ENCODE measurements at regions not wholly inside any gene's neighbourhood (a gene's known extent, or its start where the extent isn't known, plus 50 kb on each side); places are given as distances from the start of the nearest gene placed in this dataset.

DNA sequence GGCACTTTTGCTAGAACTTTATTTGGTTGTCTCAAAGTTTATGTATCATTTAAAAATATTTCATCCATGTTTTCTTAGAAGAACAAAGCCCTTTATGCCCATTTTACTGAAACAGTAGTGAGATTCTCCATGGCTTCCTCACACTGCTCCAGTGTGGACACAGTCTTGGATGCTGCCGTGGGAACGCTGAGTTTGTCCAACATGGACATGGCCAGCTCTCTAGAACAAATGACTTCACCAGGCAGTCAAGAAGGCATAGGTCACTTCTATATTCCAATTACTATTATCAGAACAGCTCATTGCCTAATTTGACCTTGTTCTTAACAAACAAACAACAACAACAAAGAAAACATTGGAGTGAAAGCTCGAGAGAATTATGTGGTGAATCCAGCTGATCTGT is 414.1 kb upstream of the ID2 start:
- no peak for DNase-seq (ENCODE audit: low read depth in 1 of 2, low spot score in 1 of 2)
- in situ Hi-C loops (cut with HindIII; ENCODE audit: low pct_unique_long_range_greater_than_20kb, low sequenced_read_pairs), result no loop called here
- TF ChIP-seq JUND (IDR thresholded peaks at IDR 0.05; ENCODE audit: low read depth), result no peak

DNA sequence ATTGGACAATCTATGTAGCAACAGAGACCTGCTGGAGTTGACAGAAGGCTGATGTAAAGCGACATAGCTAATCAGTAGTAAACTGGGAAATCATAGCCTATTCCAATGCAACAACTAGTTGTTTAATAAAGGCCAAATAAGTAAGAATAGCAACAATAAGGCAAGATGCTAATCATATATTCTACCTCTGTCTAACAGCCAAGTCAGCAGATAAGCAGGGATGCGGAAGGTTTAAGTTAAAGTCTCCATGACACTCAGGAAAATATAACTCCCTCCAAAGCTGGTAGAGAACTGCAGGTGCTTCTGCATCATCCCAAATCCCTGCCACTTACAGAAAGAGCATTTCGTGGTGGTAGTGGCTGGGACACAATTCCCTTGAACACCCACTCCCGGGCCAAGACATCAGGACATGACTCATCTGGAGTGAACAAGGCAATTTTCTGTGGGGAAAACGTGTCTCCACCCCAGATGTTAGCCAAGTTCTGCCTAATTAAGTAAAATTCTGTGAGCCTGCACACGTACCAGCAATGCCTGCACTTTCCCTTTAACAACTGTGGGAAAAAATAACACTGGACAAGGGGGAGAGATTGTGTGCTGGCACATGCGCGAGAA is 413.6 kb upstream of the ID2 start:
- no peak for TF ChIP-seq JUND (IDR thresholded peaks at IDR 0.05; ENCODE audit: low read depth)
- in situ Hi-C loops (cut with HindIII; ENCODE audit: low pct_unique_long_range_greater_than_20kb, low sequenced_read_pairs), result no loop called here
- no peak for DNase-seq (ENCODE audit: low read depth in 1 of 2, low spot score in 1 of 2)

DNA sequence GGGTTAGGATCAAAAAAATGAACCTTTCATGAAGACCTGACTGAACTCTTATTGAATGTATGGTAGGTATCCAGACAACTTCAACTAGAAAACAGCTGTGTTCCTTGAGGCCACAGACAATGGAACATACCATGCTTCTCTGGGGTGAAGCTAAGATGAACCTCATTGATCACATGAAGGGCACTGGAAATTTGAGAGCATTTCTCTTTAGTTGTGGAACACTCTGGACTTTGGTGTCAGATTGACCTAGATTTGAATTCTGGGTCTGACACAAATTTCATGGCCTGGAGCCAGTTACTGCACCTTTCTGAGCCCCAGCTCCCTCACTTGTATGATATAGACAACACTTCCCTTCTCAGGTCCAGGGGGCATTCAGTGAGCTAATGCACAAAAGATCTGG is 411.2 kb upstream of the ID2 start:
- TF ChIP-seq JUND (IDR thresholded peaks at IDR 0.05; ENCODE audit: low read depth), result no peak
- in situ Hi-C loops (cut with HindIII; ENCODE audit: low pct_unique_long_range_greater_than_20kb, low sequenced_read_pairs), result no loop called here
- DNase-seq (ENCODE audit: low read depth in 1 of 2, low spot score in 1 of 2), result no peak

DNA sequence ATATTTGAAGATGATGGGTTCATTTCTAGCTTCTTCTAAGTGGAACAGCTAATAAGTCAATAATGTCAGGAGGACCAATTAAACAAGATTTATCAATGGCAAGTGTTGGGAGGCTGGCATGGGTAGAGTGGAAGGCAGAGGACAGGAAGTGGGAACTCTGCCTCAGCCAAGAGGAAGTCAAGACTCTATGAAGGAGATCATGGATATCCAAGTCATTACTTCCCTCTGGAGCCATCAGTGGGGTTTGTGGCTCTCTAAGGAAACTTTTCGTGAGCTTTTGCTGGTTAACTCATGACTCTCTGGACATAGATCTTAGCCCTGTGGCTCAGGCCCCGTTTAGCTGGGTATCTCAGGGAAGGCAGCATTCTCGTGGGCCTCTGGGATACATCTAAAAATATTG is 410.4 kb upstream of the ID2 start:
- in situ Hi-C loops (cut with HindIII; ENCODE audit: low pct_unique_long_range_greater_than_20kb, low sequenced_read_pairs), result no loop called here
- DNase-seq (ENCODE audit: low read depth in 1 of 2, low spot score in 1 of 2), result no peak
- no peak for TF ChIP-seq JUND (IDR thresholded peaks at IDR 0.05; ENCODE audit: low read depth)

DNA sequence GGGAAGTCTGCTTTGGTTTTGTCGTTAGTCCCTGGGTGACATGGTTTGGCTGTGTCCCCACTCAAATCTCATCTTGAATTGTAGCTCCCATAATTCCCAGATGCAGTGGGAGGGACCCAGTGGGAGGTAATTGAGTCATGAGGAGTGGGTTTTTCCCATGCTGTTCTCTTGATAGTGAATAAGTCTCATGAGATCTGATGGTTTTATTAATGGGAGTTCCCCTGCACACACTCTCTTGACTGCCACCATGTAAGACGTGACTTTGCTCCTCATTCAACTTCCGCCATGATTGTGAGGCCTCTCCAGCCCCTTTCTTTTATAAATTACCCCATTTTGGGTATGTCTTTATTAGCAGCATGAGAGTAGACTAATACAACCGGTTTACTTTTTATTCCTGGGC is 405.8 kb upstream of the ID2 start:
- DNase-seq (ENCODE audit: low read depth in 1 of 2, low spot score in 1 of 2), result no peak
- in situ Hi-C loops (cut with HindIII; ENCODE audit: low pct_unique_long_range_greater_than_20kb, low sequenced_read_pairs), result no loop called here
- no peak for TF ChIP-seq JUND (IDR thresholded peaks at IDR 0.05; ENCODE audit: low read depth)

DNA sequence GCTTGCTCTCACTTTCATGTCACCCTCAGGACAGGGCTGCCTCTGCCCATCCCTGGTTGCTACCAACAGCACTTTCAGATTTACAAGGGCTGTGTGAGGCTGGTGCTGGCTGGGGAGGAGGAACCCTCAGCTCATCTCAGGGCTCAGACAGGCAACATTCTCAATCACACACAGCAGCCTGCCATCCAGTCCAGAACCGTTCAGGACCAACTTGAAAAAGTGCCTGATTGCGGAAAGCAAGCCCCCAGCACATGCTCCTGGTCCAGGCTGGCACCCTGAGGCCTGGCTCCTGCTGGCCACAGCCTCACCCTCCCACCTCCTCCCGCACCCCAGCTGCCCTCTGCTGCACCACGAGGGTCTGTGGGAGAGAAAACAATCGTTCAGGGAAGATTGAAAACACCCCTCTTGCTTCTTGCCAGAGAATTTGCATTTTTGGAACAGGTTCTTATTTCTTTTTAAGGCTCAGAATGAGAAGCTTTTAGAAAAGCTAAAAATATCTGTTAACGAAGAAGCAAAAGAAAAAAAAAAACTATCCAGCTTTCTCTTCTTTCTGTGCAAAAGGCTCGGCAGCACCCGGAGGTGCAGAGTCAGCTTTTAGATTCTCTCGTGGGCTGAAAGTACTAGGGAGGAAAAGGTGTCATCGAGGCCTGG is 403.8 kb upstream of the ID2 start:
- DNase-seq (ENCODE audit: low read depth in 1 of 2, low spot score in 1 of 2), result no peak
- TF ChIP-seq JUND (IDR thresholded peaks at IDR 0.05; ENCODE audit: low read depth), result no peak
- in situ Hi-C loops (cut with HindIII; ENCODE audit: low pct_unique_long_range_greater_than_20kb, low sequenced_read_pairs), result no loop called here

DNA sequence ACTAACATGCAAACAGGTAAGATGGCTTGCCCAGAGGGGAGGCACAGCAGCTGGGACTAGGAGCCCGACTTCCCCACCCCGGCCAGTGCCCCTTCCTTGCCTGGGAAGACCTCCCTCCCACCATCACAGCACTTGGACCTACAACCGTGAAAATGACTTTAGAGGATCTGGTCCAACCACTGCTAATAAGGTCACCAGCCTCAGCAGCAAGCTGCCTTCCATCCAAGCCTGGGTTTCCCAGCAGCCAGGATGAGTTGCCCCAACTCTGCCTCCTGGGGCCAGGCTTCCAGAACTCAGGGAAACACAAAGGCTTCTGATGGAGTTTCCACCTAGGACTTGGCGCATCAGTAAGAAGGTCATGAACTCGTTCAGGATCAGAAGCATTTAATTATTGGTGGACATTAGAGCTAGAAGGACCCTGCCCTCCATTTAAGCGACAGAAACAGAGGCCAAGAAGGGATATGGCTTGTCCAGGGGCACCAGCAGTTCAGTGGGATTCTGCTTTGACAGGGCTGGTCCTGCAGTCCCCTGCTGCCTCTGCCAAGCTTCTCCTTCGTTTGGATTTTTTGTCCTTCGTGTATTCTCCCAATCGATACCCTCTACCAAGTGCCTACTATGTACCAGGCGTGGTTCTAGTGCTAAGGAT is 403.0 kb upstream of the ID2 start:
- in situ Hi-C loops (cut with HindIII; ENCODE audit: low pct_unique_long_range_greater_than_20kb, low sequenced_read_pairs), result no loop called here
- DNase-seq (ENCODE audit: low read depth in 1 of 2, low spot score in 1 of 2), result no peak
- no peak for TF ChIP-seq JUND (IDR thresholded peaks at IDR 0.05; ENCODE audit: low read depth)

DNA sequence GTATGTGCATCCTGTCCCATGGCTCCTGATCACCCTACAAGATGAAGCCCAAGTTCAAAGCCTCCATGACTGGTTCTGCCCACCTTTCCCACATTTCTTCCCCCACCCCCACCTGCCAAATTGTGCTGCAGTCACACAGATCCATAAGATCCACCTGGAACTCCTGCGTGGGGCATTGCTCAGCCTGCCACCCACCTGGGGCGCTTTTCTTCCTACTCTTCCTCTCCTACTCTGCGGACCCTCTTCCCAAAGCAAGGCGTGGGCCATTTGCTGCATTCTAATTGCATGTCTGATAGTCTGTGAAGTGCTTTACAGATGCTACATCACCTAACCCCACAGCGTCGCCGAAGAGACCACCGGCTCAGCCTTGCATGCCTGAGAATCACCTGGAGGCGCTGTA is 402.4 kb upstream of the ID2 start:
- in situ Hi-C loops (cut with HindIII; ENCODE audit: low pct_unique_long_range_greater_than_20kb, low sequenced_read_pairs), result no loop called here
- no peak for DNase-seq (ENCODE audit: low read depth in 1 of 2, low spot score in 1 of 2)
- no peak for TF ChIP-seq JUND (IDR thresholded peaks at IDR 0.05; ENCODE audit: low read depth)

DNA sequence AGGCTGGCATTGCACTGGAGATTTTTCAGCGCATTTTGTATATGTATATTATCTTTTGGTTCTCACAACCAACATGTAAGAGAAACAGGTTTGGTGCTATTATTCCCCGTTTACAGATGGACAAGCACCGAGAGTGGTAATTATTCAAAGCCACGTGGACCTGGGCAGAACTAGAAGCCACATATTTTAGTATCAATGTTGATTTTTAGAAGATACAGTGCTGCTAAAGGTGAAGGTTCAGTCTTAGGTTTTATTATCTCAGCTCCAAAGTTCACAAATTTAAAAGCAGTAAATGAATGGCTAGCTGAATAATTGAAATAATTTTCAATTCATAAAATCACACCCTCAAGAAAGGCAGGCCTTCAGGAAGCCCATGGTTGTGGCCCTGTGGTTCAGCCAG is 400.6 kb upstream of the ID2 start:
- in situ Hi-C loops (cut with HindIII; ENCODE audit: low pct_unique_long_range_greater_than_20kb, low sequenced_read_pairs), result no loop called here
- no peak for DNase-seq (ENCODE audit: low read depth in 1 of 2, low spot score in 1 of 2)
- TF ChIP-seq JUND (IDR thresholded peaks at IDR 0.05; ENCODE audit: low read depth), result no peak

DNA sequence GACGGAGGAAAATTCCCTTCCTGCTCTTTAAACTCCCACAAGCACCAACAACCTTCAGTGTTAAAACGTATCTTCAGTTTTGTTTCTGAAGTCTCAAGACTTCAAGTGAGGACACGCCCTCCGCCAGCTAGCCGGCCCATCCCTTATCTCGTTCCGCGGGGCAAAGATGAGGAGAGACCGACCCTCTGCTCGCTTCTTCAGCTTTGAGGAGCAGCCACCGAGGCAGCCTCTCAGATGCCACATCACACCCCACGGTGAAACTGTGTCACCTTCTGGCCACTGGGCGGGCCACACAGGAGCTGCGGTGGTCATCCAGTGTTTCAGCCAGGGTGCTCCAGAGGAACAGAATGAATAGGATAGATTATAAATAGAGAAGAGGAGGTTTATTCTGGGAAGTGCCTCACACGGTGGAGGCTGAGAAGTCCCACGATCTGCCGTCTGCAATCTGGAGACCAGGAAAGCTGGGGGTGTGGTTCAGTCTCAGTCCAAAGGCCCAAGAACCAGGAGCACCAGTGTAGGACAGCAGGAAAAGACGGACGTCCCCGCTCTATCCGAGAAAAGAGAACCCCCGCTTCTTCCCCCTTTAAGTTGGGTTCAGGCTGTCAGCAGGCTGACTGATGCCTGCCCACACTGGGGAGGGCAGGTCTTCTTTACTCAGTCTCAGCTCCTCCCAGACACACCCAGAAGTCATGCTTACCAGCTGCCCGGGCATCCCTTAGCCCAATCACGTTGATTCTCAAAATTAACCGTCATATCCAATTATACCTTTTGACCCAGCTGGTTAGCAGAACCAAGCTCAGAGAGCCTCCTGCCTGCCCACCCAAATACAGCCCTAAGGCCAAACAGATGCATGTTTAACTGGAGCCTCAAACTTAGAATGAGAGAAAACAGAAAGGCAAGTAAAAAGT is 399.7 kb upstream of the ID2 start:
- DNase-seq (ENCODE audit: low read depth in 1 of 2, low spot score in 1 of 2), result no peak
- in situ Hi-C loops (cut with HindIII; ENCODE audit: low pct_unique_long_range_greater_than_20kb, low sequenced_read_pairs), result no loop called here
- TF ChIP-seq JUND (IDR thresholded peaks at IDR 0.05; ENCODE audit: low read depth), result no peak

DNA sequence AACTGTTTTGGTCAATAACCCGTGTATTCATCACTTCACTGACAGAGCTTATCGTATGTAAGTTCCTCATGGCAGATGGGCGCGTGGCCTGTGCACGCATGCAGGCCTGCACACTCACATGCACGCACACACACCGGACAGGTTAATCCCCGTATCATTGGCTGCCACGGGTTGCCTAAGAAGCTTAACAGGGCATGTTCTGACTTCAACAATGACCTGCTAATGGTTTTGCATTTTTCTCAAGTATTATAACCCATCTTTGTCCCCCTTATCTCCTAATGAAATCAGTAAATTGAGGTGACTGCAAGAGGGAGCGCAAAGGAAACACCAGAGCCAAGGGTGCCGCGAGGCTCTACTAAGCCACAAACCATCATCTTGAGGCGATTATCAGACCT is 399.0 kb upstream of the ID2 start:
- no peak for TF ChIP-seq JUND (IDR thresholded peaks at IDR 0.05; ENCODE audit: low read depth)

DNA sequence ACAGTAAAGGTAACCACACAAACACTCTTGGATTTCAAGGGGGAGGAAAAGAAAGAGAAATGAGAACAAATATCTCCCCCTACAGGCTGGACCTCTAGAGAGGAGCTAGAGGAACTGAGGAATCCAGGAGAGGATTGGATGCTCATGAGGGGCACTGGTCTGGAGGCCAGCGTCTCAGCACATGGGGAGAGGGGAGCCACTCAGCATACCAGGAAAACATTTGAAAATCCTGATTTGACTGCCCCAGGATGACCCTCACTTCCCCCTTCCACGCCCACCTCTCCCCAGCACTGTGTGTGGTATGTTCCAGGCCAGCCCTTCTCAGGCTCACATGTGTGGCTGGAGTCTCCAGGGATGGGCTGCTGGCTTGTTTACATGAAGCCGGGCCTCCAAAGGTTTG is 396.8 kb upstream of the ID2 start:
- TF ChIP-seq JUND (IDR thresholded peaks at IDR 0.05; ENCODE audit: low read depth), result no peak
- peak in 1 of 2 experiments; percentile 19 for DNase-seq (ENCODE audit: low read depth in 1 of 2, low spot score in 1 of 2)

More for the DNA sequence above, 399.0 kb upstream of the ID2 start:
- DNase-seq (ENCODE audit: low read depth in 1 of 2, low spot score in 1 of 2), result no peak
- in situ Hi-C loops (cut with HindIII; ENCODE audit: low pct_unique_long_range_greater_than_20kb, low sequenced_read_pairs), result no loop called here

DNA sequence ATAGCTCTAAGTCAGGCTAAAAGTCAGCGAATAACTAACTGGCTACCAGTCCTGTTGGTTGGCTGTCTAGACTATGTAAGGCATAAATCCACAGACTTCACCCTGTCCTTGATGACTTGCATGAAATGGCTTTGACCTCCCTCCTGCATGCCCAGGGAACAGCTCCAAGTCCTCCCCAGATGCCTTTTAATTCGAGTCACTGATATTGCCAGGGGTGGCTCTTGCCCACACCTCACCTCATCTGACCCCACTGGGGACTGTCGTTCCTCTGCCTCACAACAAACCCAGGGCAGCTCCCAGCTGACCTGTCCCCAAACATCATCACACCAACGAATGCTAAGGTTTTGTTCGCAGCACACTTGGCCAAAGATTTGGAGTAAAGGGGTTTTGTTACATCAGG is 396.0 kb upstream of the ID2 start:
- in situ Hi-C loops (cut with HindIII; ENCODE audit: low pct_unique_long_range_greater_than_20kb, low sequenced_read_pairs), result no loop called here
- TF ChIP-seq JUND (IDR thresholded peaks at IDR 0.05; ENCODE audit: low read depth), result no peak

More for the DNA sequence above, 396.8 kb upstream of the ID2 start:
- in situ Hi-C loops (cut with HindIII; ENCODE audit: low pct_unique_long_range_greater_than_20kb, low sequenced_read_pairs), result no loop called here

More for the DNA sequence above, 396.0 kb upstream of the ID2 start:
- no peak for DNase-seq (ENCODE audit: low read depth in 1 of 2, low spot score in 1 of 2)

All from T47D (cell line).